Neural cell (in vitro differentiated cells): ENCODE measurements at regions not wholly inside any gene's neighbourhood (a gene's known extent, or its start where the extent isn't known, plus 50 kb on each side); places are given as distances from the start of the nearest gene placed in this dataset.

Experiments used
- CTCF ChIP-seq: fragments of 450-650 bp; IDR thresholded peaks from 2 replicates; pipeline ENCODE4 v1.5.1; 2014; ENCODE audit warnings: antibody characterized with exemption, mild to moderate bottlenecking, moderate library complexity; ENCODE audit not compliant: poor library complexity, severe bottlenecking
- EZH2 ChIP-seq: fragments of 200-600, 300-800 bp; shearing (Covaris generic), sonication (generic); IDR thresholded peaks from 2 replicates; pipeline ENCODE4 v1.6.1; 2014; ENCODE audit warnings: antibody characterized with exemption, low read length, borderline replicate concordance, mild to moderate bottlenecking; ENCODE audit not compliant: insufficient read depth, poor library complexity, severe bottlenecking
- SMC3 ChIP-seq: fragments of 450-650 bp; conservative IDR thresholded peaks from 2 replicates; pipeline ENCODE4 v1.6.1; 2014; ENCODE audit warnings: antibody characterized with exemption, mild to moderate bottlenecking, moderate library complexity; ENCODE audit not compliant: poor library complexity
- TAF1 ChIP-seq: IDR thresholded peaks from 2 replicates; pipeline ENCODE4 v1.6.1; 2012; ENCODE audit warnings: low read depth

DNA sequence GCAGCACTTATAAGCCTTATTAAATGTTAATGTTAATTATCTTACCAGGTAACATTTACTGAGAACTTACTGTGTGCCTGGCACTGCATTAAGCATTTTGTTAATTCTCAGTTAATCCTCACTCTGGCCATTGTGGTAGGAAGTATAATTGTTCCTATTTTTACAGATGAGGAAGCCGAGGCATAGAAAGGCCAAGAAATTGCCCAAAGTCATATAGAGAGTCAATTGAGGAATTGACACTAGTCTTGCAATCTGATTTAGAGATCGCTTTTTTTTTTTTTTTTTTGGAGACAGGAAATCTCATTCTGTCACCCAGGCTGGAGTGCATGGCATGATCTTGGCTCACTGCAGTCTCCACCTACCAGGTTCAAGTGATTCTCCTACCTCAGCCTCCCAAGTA is 132.6 kb upstream of the PROK2 start:
- TF ChIP-seq CTCF (no peak), TAF1 (no peak), EZH2 (no peak), SMC3 (no peak)
